ENCODE measurements at regions not wholly inside any gene's neighbourhood (a gene's known extent, or its start where the extent isn't known, plus 50 kb on each side); places are given as distances from the start of the nearest gene placed in this dataset.
"Not testable (repeated sequence)": the region's sequence is repeated elsewhere in the genome, so short reads cannot be mapped to it uniquely, and the experiment has no call there.

DNA sequence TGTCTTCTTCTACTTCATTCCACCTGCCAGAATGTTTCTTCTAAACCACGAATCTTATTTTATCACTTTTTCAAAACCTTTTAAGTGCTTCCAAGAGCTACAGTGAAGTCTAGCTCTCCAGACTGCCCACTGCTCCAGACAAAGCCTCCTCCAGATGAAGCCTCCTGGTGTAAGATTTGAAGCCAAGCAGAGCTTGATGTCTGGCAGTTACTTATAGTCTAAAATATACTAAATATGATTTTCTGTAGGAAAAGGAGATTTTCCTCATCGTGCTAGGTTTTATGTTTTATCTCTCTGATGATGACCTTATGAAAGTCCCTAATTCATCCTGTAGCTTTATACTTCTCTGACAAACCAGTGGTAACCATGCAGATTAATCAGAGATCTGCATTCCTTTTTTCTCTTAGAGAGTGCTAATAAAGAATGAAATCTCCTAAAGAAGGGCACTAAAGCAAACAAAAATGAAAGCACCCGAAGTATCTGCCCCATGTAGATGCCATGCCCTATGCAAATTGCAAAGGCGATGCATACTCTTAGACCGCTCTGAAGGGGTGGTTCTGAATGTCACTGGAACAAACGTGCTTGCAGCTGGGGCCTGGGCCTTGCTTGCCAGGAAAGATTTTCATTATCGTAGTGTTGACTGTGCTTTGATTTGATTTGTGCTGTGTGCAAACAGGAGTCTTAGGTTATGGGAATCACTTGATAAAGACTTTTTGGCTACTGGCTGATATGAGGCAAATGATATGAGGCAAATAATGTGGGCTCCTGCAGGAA is 314.2 kb downstream of the PID1 start:
- DNase-seq (ENCODE audit: low spot score): no peak

DNA sequence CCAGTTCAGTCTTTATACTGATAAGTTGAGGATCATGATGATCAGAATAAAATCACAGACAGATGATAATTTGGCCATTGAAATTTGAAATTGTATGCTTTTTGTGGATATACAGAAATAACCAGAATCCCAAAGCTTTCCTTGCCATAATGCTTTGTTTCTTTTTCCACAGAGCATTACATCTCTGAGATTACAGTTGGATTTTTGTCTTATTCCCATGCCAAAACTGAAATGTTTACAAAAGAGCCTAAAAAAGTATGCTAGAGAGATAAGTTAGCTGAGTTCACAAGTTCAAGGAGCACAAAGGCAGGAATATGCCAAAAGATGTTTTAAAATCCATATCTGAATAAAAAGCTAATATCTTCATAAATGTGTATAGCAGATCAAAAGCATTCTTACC is 321.3 kb downstream of the PID1 start:
- DNase-seq (ENCODE audit: low spot score): no peak

DNA sequence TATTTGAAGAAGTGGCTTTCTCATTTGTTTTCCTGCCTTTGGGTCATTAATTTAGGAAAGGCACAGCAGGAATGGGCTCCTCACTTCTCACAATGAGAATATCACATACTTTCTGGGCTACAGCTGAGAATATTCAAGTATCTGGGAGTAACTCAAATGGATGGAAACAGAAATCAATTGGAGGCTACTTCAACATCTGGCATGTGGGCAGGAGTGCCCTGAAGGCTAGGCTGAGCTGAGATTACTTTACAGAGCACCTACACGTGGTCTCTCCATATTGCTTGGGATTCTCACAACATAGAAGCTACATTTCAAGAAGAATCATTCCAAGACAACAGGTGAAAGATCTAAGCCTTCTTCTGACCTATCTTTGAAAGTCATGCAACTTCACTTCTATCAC is 325.4 kb downstream of the PID1 start:
- DNase-seq (ENCODE audit: low spot score): no peak

GRCh38 chr2:228942856-228943255 is 328.2 kb downstream of the PID1 start:
- no peak for DNase-seq (ENCODE audit: low spot score)

DNA sequence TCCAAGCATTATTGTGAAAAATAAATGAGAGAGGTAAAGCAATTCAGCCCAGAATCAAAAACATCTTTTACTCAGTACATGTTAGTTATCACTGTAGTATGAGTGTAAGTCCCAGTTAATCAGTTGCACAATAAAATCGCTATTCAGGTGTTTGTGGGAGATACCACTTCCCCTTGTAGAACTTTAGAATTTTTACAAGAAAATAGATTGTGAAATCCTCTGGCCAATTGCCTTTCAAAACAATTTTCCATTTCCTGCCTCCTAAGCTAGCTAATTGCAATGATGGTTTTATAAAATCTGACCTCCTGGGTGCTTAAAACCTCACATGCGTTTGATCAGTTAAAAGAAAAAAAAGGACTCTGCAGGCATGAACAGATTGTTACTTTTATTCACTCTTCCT is 332.5 kb downstream of the PID1 start:
- DNase-seq (ENCODE audit: low spot score): no peak

GRCh38 chr2:228927028-228928010 is 343.8 kb downstream of the PID1 start:
- no peak for DNase-seq (ENCODE audit: low spot score)

GRCh38 chr2:228919808-228920207 is 351.3 kb downstream of the PID1 start:
- DNase-seq (ENCODE audit: low spot score): no peak

GRCh38 chr2:228917220-228917619 is 353.9 kb downstream of the PID1 start:
- no peak for DNase-seq (ENCODE audit: low spot score)

GRCh38 chr2:228916416-228917090 is 354.5 kb downstream of the PID1 start:
- no peak for DNase-seq (ENCODE audit: low spot score)

DNA sequence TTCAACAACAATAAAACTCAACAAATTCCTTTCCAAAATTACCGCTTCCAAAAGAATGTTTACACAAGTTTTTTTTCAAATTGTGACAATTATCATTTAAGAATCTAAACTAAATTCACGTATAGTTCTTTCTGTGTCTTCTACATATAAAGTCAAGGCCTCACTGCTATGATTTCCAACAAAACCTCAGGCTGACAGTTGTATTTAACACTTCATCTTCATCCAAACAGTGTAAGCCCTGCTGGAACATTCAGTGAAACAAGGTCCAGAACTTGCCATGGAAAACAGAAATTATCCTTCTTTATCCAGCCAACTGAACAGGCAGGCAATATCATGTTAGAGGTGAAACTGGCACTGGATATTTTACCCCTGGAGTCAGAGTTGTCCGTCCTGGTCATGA is 357.9 kb downstream of the PID1 start:
- DNase-seq (ENCODE audit: low spot score): no peak

GRCh38 chr2:228910872-228911271 is 360.2 kb downstream of the PID1 start:
- not testable (repeated sequence) for DNase-seq (ENCODE audit: low spot score)

- DNase-seq (ENCODE audit: low spot score): no peak
Measured at GRCh38 chr2:228902176-228902575, 368.9 kb downstream of the PID1 start.

- no peak for DNase-seq (ENCODE audit: low spot score)
Measured at GRCh38 chr2:228901531-228901930, 369.6 kb downstream of the PID1 start.

GRCh38 chr2:228878138-228878537 is 392.9 kb downstream of the PID1 start:
- DNase-seq (ENCODE audit: low spot score): no peak

DNA sequence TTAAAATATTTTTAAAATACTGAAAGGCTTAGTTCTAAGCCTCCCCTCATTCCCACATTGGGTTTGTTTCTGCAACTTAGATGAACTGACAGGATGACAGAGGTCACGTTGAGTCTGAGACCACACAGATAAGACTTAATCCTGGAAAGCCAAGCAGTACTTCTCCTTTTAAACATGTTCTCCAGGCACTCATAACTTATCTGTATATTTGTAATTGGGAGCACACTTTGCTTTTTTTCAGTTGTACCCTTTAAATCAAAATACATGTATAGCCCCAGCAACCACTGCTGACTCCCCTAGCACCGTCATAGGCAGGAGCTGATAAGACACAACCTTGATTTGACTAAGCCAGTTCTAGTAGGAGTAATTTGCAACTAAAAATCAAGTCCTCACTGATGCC is 394.8 kb downstream of the PID1 start:
- no peak for DNase-seq (ENCODE audit: low spot score)

- DNase-seq (ENCODE audit: low spot score): no peak
Measured at GRCh38 chr2:228875152-228875900, 395.8 kb downstream of the PID1 start.

- no peak for DNase-seq (ENCODE audit: low spot score)
Measured at GRCh38 chr2:228871012-228871411, 400.1 kb downstream of the PID1 start.

DNA sequence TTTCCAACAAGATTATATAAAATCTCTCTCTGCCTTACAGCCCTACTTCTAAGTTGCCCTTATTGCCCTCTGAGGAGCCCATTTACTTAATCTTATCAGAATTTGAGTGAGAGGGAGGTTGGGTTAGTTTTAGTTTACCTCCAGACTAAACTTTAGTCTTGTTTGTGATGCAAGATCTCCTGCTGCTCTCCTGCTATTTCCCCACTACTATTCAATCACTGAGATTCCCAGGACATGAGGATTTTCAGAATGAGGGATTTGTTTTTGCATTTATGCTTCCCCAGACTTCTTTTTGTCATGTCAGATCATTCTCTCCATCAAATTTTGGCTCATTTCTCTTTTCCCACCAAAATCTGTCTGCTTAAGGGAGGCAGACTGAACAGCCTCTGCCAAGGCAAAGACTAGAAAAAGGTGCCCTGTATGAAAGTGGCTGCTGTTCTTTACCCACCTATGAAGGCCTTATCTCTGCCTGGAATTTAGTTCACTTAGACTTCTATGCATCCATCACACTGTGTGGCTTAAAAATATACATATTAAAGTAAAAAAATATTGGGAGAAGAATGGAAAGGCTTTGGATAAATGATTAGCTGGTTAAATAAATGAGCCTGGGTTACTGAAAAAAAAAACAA is 401.3 kb downstream of the PID1 start:
- no peak for DNase-seq (ENCODE audit: low spot score)

GRCh38 chr2:228867406-228867805 is 403.7 kb downstream of the PID1 start:
- no peak for DNase-seq (ENCODE audit: low spot score)

DNA sequence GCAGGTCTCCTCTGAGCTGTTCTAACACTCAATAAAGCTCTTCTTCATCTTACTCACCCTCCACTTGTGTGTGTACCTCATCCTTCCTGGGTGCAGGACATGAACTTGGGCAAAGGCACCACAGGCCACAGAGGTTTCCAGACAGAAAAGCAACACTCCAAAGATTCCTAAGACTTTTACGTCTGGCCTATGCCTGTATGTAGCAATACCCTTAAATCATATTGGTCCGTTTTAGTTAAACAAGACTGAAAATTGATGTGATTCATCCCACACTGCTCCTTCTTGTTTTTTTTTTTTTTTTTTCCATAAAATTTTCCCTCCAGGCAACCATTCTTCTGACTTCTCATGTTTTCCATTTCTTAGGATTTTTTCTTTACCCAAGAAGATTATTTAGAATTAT is 404.3 kb downstream of the PID1 start:
- no peak for DNase-seq (ENCODE audit: low spot score)

- DNase-seq (ENCODE audit: low spot score): no peak
Measured at GRCh38 chr2:228866044-228866443, 405.0 kb downstream of the PID1 start.
